ENCODE measurements at regions not wholly inside any gene's neighbourhood (a gene's known extent, or its start where the extent isn't known, plus 50 kb on each side); places are given as distances from the start of the nearest gene placed in this dataset.

- H3K36me3 ChIP-seq (ENCODE audit: insufficient read depth): no peaks in the 10 kb centered on the region
- H3K9ac ChIP-seq: no peak overlapping the region
- H2AFZ ChIP-seq (ENCODE audit: low read depth): no peak overlapping the region
- no peaks in the 10 kb centered on the region for H3K4me1 ChIP-seq (ENCODE audit: low read depth, poor library complexity, severe bottlenecking)
- no peaks in the 10 kb centered on the region for H3K79me2 ChIP-seq (ENCODE audit: insufficient read depth, low read depth)
- H3K4me3 ChIP-seq (IDR thresholded peaks at IDR 0.05; ENCODE audit: insufficient read depth, low read depth, low read length): no peak overlapping the region
- no peak overlapping the region for H3K4me2 ChIP-seq
- TF ChIP-seq CTCF (conservative IDR thresholded peaks at IDR 0.05; ENCODE audit: low read depth, low read length): no peak
- no peaks in the 10 kb centered on the region for H4K20me1 ChIP-seq (ENCODE audit: insufficient read depth)
- no peaks in the 10 kb centered on the region for H3K27me3 ChIP-seq (ENCODE audit: insufficient read depth, low read depth)
- H3K27ac ChIP-seq: no peak overlapping the region
These were observed 62.0 kb upstream of the CD93 start for GRCh38 chr20:23147964-23148730.

- TF ChIP-seq CTCF (conservative IDR thresholded peaks at IDR 0.05; ENCODE audit: low read depth, low read length): no peak
- H3K79me2 ChIP-seq (ENCODE audit: insufficient read depth, low read depth): no peaks in the 10 kb centered on the region
- H3K27ac ChIP-seq: no peak overlapping the region
- H3K36me3 ChIP-seq (ENCODE audit: insufficient read depth): no peaks in the 10 kb centered on the region
- H2AFZ ChIP-seq (ENCODE audit: low read depth): no peak overlapping the region
- no peaks in the 10 kb centered on the region for H3K27me3 ChIP-seq (ENCODE audit: insufficient read depth, low read depth)
- H3K4me2 ChIP-seq: no peak overlapping the region
- H4K20me1 ChIP-seq (ENCODE audit: insufficient read depth): no peaks in the 10 kb centered on the region
- no peaks in the 10 kb centered on the region for H3K4me1 ChIP-seq (ENCODE audit: low read depth, poor library complexity, severe bottlenecking)
- no peak overlapping the region for H3K4me3 ChIP-seq (IDR thresholded peaks at IDR 0.05; ENCODE audit: insufficient read depth, low read depth, low read length)
- no peak overlapping the region for H3K9ac ChIP-seq
These were observed 61.5 kb upstream of the CD93 start for GRCh38 chr20:23147647-23147963.

DNA sequence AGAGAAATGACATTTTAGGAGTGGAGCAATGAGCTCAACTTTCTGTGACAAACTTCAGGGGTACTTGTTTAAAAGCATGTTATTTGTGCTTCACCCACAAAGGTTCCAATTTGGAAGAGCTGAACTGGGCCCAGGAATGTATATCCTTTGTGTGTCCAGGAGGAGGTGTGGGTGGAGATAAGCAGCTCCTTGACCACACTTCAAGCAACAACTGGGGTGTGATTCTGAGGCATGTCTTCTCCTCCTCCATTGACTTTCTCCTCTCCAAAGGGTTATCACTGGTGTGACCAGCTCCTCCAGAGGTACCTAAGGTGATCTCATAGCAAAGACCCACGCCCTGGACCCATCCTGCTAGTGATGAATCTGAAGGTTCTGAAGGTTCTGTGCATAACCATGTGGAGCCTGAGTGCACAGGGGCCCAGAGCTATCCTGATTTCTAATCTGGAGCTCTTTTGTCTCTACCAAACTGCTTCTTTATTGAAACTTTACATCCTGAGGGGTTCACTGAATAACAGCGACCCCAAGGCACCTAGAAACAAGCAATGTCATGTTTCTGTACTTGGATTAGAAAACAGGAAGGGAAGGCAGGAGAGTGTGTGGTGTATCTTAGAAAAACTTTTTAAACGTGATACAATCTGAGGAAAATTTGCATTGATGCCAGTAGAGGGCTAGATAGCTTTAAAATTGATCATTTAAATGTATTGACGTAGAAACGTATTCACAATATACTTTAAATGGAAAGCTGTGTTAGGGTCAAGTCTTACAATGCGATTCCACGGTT, 60.9 kb upstream of the CD93 start:
- no peaks in the 10 kb centered on the region for H3K27me3 ChIP-seq (ENCODE audit: insufficient read depth, low read depth)
- no peaks in the 10 kb centered on the region for H3K36me3 ChIP-seq (ENCODE audit: insufficient read depth)
- no peak overlapping the region for H2AFZ ChIP-seq (ENCODE audit: low read depth)
- no peak overlapping the region for H3K4me3 ChIP-seq (IDR thresholded peaks at IDR 0.05; ENCODE audit: insufficient read depth, low read depth, low read length)
- H3K79me2 ChIP-seq (ENCODE audit: insufficient read depth, low read depth): no peaks in the 10 kb centered on the region
- no peaks in the 10 kb centered on the region for H3K4me1 ChIP-seq (ENCODE audit: low read depth, poor library complexity, severe bottlenecking)
- no peaks in the 10 kb centered on the region for H4K20me1 ChIP-seq (ENCODE audit: insufficient read depth)
- H3K4me2 ChIP-seq: no peak overlapping the region
- no peak overlapping the region for H3K27ac ChIP-seq
- no peak for TF ChIP-seq CTCF (conservative IDR thresholded peaks at IDR 0.05; ENCODE audit: low read depth, low read length)
- H3K9ac ChIP-seq: no peak overlapping the region

DNA sequence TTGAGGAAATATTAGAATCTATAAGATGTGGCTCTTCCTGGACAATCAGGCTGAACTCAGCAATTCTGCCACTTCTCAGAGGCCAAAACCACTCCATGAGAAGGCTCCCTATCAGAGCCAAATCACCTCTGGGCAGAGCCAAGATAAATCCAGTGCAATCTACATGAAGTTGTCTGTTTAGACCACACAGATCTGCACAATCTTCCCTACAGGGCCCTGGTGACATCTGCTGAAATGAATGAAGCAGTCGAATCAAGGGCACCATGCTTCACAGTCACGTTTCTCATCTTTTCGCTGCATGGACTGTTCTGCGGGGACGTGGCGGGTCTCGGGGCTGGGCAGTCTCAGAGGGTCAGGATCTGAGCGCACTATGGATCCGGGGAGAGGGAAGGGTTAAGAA, 60.1 kb upstream of the CD93 start:
- Histone ChIP-seq H3K9ac (no peak overlapping the region), H3K27ac (no peak overlapping the region), H3K4me3 (IDR thresholded peaks at IDR 0.05; ENCODE audit: insufficient read depth, low read depth, low read length) (no peak overlapping the region), H2AFZ (ENCODE audit: low read depth) (no peak overlapping the region), H4K20me1 (ENCODE audit: insufficient read depth) (no peaks in the 10 kb centered on the region), H3K79me2 (ENCODE audit: insufficient read depth, low read depth) (no peaks in the 10 kb centered on the region), H3K4me1 (ENCODE audit: low read depth, poor library complexity, severe bottlenecking) (no peaks in the 10 kb centered on the region), H3K36me3 (ENCODE audit: insufficient read depth) (no peaks in the 10 kb centered on the region), H3K27me3 (ENCODE audit: insufficient read depth, low read depth) (no peaks in the 10 kb centered on the region), H3K4me2 (no peak overlapping the region)
- TF ChIP-seq CTCF (conservative IDR thresholded peaks at IDR 0.05; ENCODE audit: low read depth, low read length): no peak

Data from KMS-11 (cell line).